DND-41 (cell line): ENCODE measurements at regions not wholly inside any gene's neighbourhood (a gene's known extent, or its start where the extent isn't known, plus 50 kb on each side); places are given as distances from the start of the nearest gene placed in this dataset.

Experiments used
- ATAC-seq: fragments of 200-7000 bp; cut with Tn5 transposase; 3 replicates; pipeline ENCODE4 v1.9.1; 2021; ENCODE audit warnings: low read depth; ENCODE audit not compliant: insufficient read depth
- DNase-seq: peaks from one replicate; pipeline ENCODE4 v3.0.0-alpha.2; 2020
- H2AFZ ChIP-seq: 2 replicates; pipeline ENCODE4 v1.6.0; 2012; ENCODE audit warnings: low read depth, low read length
- H3K27ac ChIP-seq: 2 replicates; pipeline ENCODE4 v1.5.1; 2012; ENCODE audit warnings: low read length, inconsistent platforms
- H3K27me3 ChIP-seq: fragments of 200-600 bp; sonication (generic); 2 replicates; pipeline ENCODE4 v1.6.0; 2012; ENCODE audit warnings: low read length, mild to moderate bottlenecking, inconsistent platforms; ENCODE audit not compliant: insufficient read depth, poor library complexity
- H3K36me3 ChIP-seq: 2 replicates; pipeline ENCODE4 v1.5.1; 2012; ENCODE audit warnings: low read length, inconsistent platforms; ENCODE audit not compliant: insufficient read depth
- H3K4me1 ChIP-seq: 2 replicates; pipeline ENCODE4 v1.5.1; 2012; ENCODE audit warnings: mild to moderate bottlenecking, low read length; ENCODE audit not compliant: insufficient read depth
- H3K4me2 ChIP-seq: 2 replicates; pipeline ENCODE4 v1.6.0; 2012; ENCODE audit warnings: mild to moderate bottlenecking, moderate library complexity, low read length, inconsistent platforms; ENCODE audit not compliant: insufficient read depth
- H3K4me3 ChIP-seq, 2 experiments: fragments of 200-600 bp in 1 of 2; shearing (Covaris generic) in 1 of 2; 2 replicates each; pipeline ENCODE4 v1.5.1; 2012 to 2016; ENCODE audit warnings: inconsistent platforms in 2 of 2, low read length in 2 of 2, mild to moderate bottlenecking in 2 of 2, low read depth in 1 of 2, moderate library complexity in 1 of 2
- H3K79me2 ChIP-seq: 2 replicates; pipeline ENCODE4 v1.6.0; 2012; ENCODE audit warnings: low read length, inconsistent platforms; ENCODE audit not compliant: insufficient read depth
- H3K9ac ChIP-seq: 2 replicates; pipeline ENCODE4 v1.6.0; 2012; ENCODE audit warnings: low read depth, mild to moderate bottlenecking, inconsistent platforms, low read length, moderate library complexity
- H3K9me3 ChIP-seq: 2 replicates; pipeline ENCODE4 v1.5.1; 2012; ENCODE audit warnings: low read length, moderate library complexity, mild to moderate bottlenecking, inconsistent platforms; ENCODE audit not compliant: insufficient read depth, severe bottlenecking
- H4K20me1 ChIP-seq: 2 replicates; pipeline ENCODE4 v1.6.0; 2012; ENCODE audit warnings: low read length; ENCODE audit not compliant: insufficient read depth
- CTCF ChIP-seq: IDR thresholded peaks from 2 replicates; pipeline ENCODE4 v1.5.1; 2012; ENCODE audit warnings: borderline replicate concordance, low read length, moderate library complexity, mild to moderate bottlenecking; ENCODE audit not compliant: poor library complexity, severe bottlenecking; ENCODE audit errors: extremely low read depth
- EZH2 ChIP-seq: IDR thresholded peaks from 3 replicates; pipeline ENCODE4 v1.6.1; 2012; ENCODE audit warnings: borderline replicate concordance, low read depth, mild to moderate bottlenecking, moderate library complexity, low read length, inconsistent platforms; ENCODE audit not compliant: severe bottlenecking

GRCh38 chr1:218572050-218572449 lies 226.9 kb downstream of the TGFB2 start:
- TF ChIP-seq CTCF, result no peak
- no peak for TF ChIP-seq EZH2
- no peaks in the 10 kb centered on the region for H3K79me2 ChIP-seq
- H4K20me1 ChIP-seq, result no peaks in the 10 kb centered on the region
- H3K36me3 ChIP-seq, result no peaks in the 10 kb centered on the region
- H3K27ac ChIP-seq, result no peak overlapping the region
- no peaks in the 10 kb centered on the region for H3K4me1 ChIP-seq
- H2AFZ ChIP-seq, result no peak overlapping the region
- H3K9ac ChIP-seq, result no peak overlapping the region
- no peak overlapping the region for H3K4me2 ChIP-seq
- ATAC-seq, result no peak
- no peak for DNase-seq
- no peaks in the 10 kb centered on the region for H3K27me3 ChIP-seq
- H3K4me3 ChIP-seq, result no peak overlapping the region
- H3K9me3 ChIP-seq, result no peaks in the 10 kb centered on the region

GRCh38 chr1:218573925-218574324 lies 228.8 kb downstream of the TGFB2 start:
- TF ChIP-seq EZH2 (no peak), CTCF (no peak)
- H3K4me1 ChIP-seq, result no peaks in the 10 kb centered on the region
- no peak for ATAC-seq
- H3K36me3 ChIP-seq, result no peaks in the 10 kb centered on the region
- H4K20me1 ChIP-seq, result no peaks in the 10 kb centered on the region
- no peak for DNase-seq
- no peak overlapping the region for H3K27ac ChIP-seq
- no peak overlapping the region for H3K4me2 ChIP-seq
- H3K9me3 ChIP-seq, result no peaks in the 10 kb centered on the region
- H3K4me3 ChIP-seq, result no peak overlapping the region
- no peak overlapping the region for H3K9ac ChIP-seq
- H2AFZ ChIP-seq, result no peak overlapping the region
- H3K27me3 ChIP-seq, result no peaks in the 10 kb centered on the region
- no peaks in the 10 kb centered on the region for H3K79me2 ChIP-seq

- no peak for ATAC-seq
- no peaks in the 10 kb centered on the region for H3K4me1 ChIP-seq
- no peaks in the 10 kb centered on the region for H3K36me3 ChIP-seq
- no peaks in the 10 kb centered on the region for H4K20me1 ChIP-seq
- no peaks in the 10 kb centered on the region for H3K27me3 ChIP-seq
- TF ChIP-seq CTCF (no peak), EZH2 (no peak)
- no peaks in the 10 kb centered on the region for H3K79me2 ChIP-seq
- H3K4me2 ChIP-seq, result no peak overlapping the region
- no peak overlapping the region for H3K4me3 ChIP-seq
- H3K27ac ChIP-seq, result no peak overlapping the region
- H3K9me3 ChIP-seq, result no peaks in the 10 kb centered on the region
- no peak for DNase-seq
- no peak overlapping the region for H3K9ac ChIP-seq
- H2AFZ ChIP-seq, result no peak overlapping the region
Observed at GRCh38 chr1:218575079-218575478, 229.9 kb downstream of the TGFB2 start.

GRCh38 chr1:218575856-218576255 lies 230.7 kb downstream of the TGFB2 start:
- H3K4me1 ChIP-seq, result no peaks in the 10 kb centered on the region
- no peaks in the 10 kb centered on the region for H3K36me3 ChIP-seq
- H3K27ac ChIP-seq, result no peak overlapping the region
- no peak for ATAC-seq
- no peak overlapping the region for H3K4me2 ChIP-seq
- H3K27me3 ChIP-seq, result no peaks in the 10 kb centered on the region
- no peak overlapping the region for H2AFZ ChIP-seq
- no peak overlapping the region for H3K9ac ChIP-seq
- no peaks in the 10 kb centered on the region for H4K20me1 ChIP-seq
- no peaks in the 10 kb centered on the region for H3K79me2 ChIP-seq
- no peaks in the 10 kb centered on the region for H3K9me3 ChIP-seq
- DNase-seq, result no peak
- no peak overlapping the region for H3K4me3 ChIP-seq
- TF ChIP-seq CTCF, result no peak
- TF ChIP-seq EZH2, result no peak
